SK-N-SH (cell line): ENCODE measurements at regions not wholly inside any gene's neighbourhood (a gene's known extent, or its start where the extent isn't known, plus 50 kb on each side); places are given as distances from the start of the nearest gene placed in this dataset.

ENCODE experiments used
- CTCF ChIA-PET: fragments of 300-600, 350-600 bp; formaldehyde crosslinking; extraction: SDS; loops from one replicate; lab custom pipeline; 2021; lab: Yijun Ruan, JAX
- POLR2A ChIA-PET: fragments of 350-600 bp; sonication (Branson Sonifier 250); formaldehyde crosslinking; extraction: SDS; loops from one replicate; lab custom pipeline; 2020; ENCODE audit warnings: antibody characterized with exemption, inconsistent platforms; lab: Yijun Ruan, JAX
- DNase-seq: peaks from one replicate; pipeline ENCODE4 v3.0.0; 2012
- H2AFZ ChIP-seq: fragments of 200-600 bp; sonication (generic); 2 replicates; pipeline ENCODE4 v1.8.1; 2016; ENCODE audit warnings: antibody characterized with exemption, mild to moderate bottlenecking, low read depth
- H3F3A ChIP-seq: fragments of 200-600 bp; sonication (generic); replicated peaks from 2 replicates; pipeline ENCODE3; 2016; ENCODE audit warnings: antibody characterized with exemption, mild to moderate bottlenecking; ENCODE audit not compliant: insufficient read depth
- H3K27ac ChIP-seq, 2 experiments: fragments of 200-500 bp in 1 of 2; fragments of 200-600 bp in 1 of 2; sonication (Bioruptor generic) in 1 of 2; sonication (generic), shearing (Covaris generic) in 1 of 2; 2 replicates each; pipeline versions ENCODE4 v1.5.1 to v1.6.1; 2014 to 2016; ENCODE audit warnings: low read depth in 2 of 2, inconsistent platforms in 1 of 2, low read length in 1 of 2, mild to moderate bottlenecking in 1 of 2, mixed read lengths in 1 of 2
- H3K27me3 ChIP-seq: fragments of 200-600 bp; sonication (generic), shearing (Covaris generic); 2 replicates; pipeline ENCODE4 v1.6.1; 2016; ENCODE audit warnings: mixed run types; ENCODE audit not compliant: insufficient read depth
- H3K36me3 ChIP-seq, 2 experiments: fragments of 200-500 bp in 1 of 2; fragments of 200-600 bp in 1 of 2; sonication (Bioruptor generic) in 1 of 2; sonication (generic) in 1 of 2; replicated peaks in 1 of 2; 2 replicates each; pipeline versions ENCODE3 to v1.5.1; 2014 to 2016; ENCODE audit warnings: low read length in 1 of 2, mild to moderate bottlenecking in 1 of 2; ENCODE audit not compliant: insufficient read depth in 2 of 2, control insufficient read depth in 1 of 2
- H3K4me1 ChIP-seq, 2 experiments: fragments of 200-500 bp in 1 of 2; fragments of 200-600 bp in 1 of 2; sonication (Bioruptor generic) in 1 of 2; sonication (generic), shearing (Covaris generic) in 1 of 2; 2 replicates each; pipeline versions ENCODE4 v1.5.1 to v1.6.1; 2014 to 2016; ENCODE audit warnings: low read depth in 1 of 2, low read length in 1 of 2, mixed run types in 1 of 2; ENCODE audit not compliant: insufficient read depth in 2 of 2, control insufficient read depth in 1 of 2
- H3K4me2 ChIP-seq: fragments of 200-600 bp; sonication (generic), shearing (Covaris generic); 2 replicates; pipeline ENCODE4 v1.6.1; 2017; ENCODE audit warnings: mixed run types
- H3K4me3 ChIP-seq, 2 experiments: fragments of 200-500 bp in 1 of 2; fragments of 200-600 bp in 1 of 2; sonication (Bioruptor generic) in 1 of 2; sonication (generic), shearing (Covaris generic) in 1 of 2; 2 replicates each; pipeline versions ENCODE4 v1.5.1 to v1.8.1; 2014 to 2016; ENCODE audit warnings: low read depth in 2 of 2, inconsistent platforms in 1 of 2, low read length in 1 of 2, mild to moderate bottlenecking in 1 of 2, mixed read lengths in 1 of 2, moderate library complexity in 1 of 2
- H3K79me2 ChIP-seq: fragments of 200-600 bp; sonication (generic); 2 replicates; pipeline ENCODE4 v1.8.1; 2017; ENCODE audit warnings: mild to moderate bottlenecking; ENCODE audit not compliant: insufficient read depth
- H3K9ac ChIP-seq: fragments of 200-600 bp; sonication (generic); 2 replicates; pipeline ENCODE4 v1.6.1; 2017; ENCODE audit warnings: mixed run types
- H3K9me2 ChIP-seq: fragments of 200-600 bp; sonication (generic); 2 replicates; pipeline ENCODE4 v1.6.1; 2017; ENCODE audit warnings: mixed run types
- H3K9me3 ChIP-seq: fragments of 200-600 bp; sonication (generic); 2 replicates; pipeline ENCODE4 v1.6.1; 2017; ENCODE audit warnings: mixed run types, mild to moderate bottlenecking, moderate library complexity
- H4K20me1 ChIP-seq: fragments of 200-600 bp; sonication (generic); 2 replicates; pipeline ENCODE4 v1.6.1; 2017; ENCODE audit warnings: mild to moderate bottlenecking, mixed run types; ENCODE audit not compliant: insufficient read depth
- CHD2 ChIP-seq: fragments of 150-350 bp; IDR thresholded peaks from 2 replicates; pipeline ENCODE4 v1.6.1; 2018; ENCODE audit warnings: low read length; ENCODE audit not compliant: partially characterized antibody
- EZH2phosphoT487 ChIP-seq: fragments of 200-600 bp; sonication (generic); IDR thresholded peaks from 2 replicates; pipeline ENCODE4 v1.6.1; 2017; ENCODE audit warnings: low read depth, mixed run types, mild to moderate bottlenecking, antibody characterized with exemption, moderate library complexity, borderline replicate concordance
- FOXM1 ChIP-seq: IDR thresholded peaks from 2 replicates; pipeline ENCODE4 v1.4.0; 2012; ENCODE audit warnings: low read depth, mild to moderate bottlenecking
- MXI1 ChIP-seq: IDR thresholded peaks from 2 replicates; pipeline ENCODE4 v1.6.1; 2012; ENCODE audit warnings: mild to moderate bottlenecking, low read depth, low read length, improper control_type of control experiment
- POLR2AphosphoS5 ChIP-seq: IDR thresholded peaks from 2 replicates; pipeline ENCODE4 v1.6.1; 2012; ENCODE audit warnings: low read depth, low read length
- RAD21 ChIP-seq: IDR thresholded peaks from 2 replicates; pipeline ENCODE4 v1.6.1; 2012; ENCODE audit warnings: mild to moderate bottlenecking, low read length
- RCOR1 ChIP-seq: fragments of 150-350 bp; IDR thresholded peaks from 2 replicates; pipeline ENCODE4 v1.6.1; 2017; ENCODE audit warnings: antibody characterized with exemption, low read length
- RFX5 ChIP-seq: IDR thresholded peaks from 2 replicates; pipeline ENCODE4 v1.6.1; 2012; ENCODE audit warnings: mild to moderate bottlenecking, improper control_type of control experiment, low read length
- SIN3A ChIP-seq: IDR thresholded peaks from 2 replicates; pipeline ENCODE4 v1.6.1; 2012; ENCODE audit warnings: low read depth, mild to moderate bottlenecking, low read length, moderate library complexity, borderline replicate concordance
- TCF12 ChIP-seq: IDR thresholded peaks from 2 replicates; pipeline ENCODE4 v1.4.0; 2012
- WGBS: methylation state at CpG from one replicate; pipeline ENCODE4 v1.1.6; 2017; ENCODE audit warnings: low lambda C conversion rate; 5-methylcytosine and 5-hydroxymethylcytosine counted together
- TF ChIP-seq, protein P1 (sequence below): IDR thresholded peaks from 2 replicates; pipeline ENCODE4 v1.4.0; 2012; ENCODE audit warnings: low read depth, borderline replicate concordance
- TF ChIP-seq, protein P2 (sequence below): fragments of 200-600 bp; sonication (generic); IDR thresholded peaks from 2 replicates; pipeline ENCODE4 v1.6.1; 2017; ENCODE audit warnings: antibody characterized with exemption, mild to moderate bottlenecking, moderate library complexity

DNA sequence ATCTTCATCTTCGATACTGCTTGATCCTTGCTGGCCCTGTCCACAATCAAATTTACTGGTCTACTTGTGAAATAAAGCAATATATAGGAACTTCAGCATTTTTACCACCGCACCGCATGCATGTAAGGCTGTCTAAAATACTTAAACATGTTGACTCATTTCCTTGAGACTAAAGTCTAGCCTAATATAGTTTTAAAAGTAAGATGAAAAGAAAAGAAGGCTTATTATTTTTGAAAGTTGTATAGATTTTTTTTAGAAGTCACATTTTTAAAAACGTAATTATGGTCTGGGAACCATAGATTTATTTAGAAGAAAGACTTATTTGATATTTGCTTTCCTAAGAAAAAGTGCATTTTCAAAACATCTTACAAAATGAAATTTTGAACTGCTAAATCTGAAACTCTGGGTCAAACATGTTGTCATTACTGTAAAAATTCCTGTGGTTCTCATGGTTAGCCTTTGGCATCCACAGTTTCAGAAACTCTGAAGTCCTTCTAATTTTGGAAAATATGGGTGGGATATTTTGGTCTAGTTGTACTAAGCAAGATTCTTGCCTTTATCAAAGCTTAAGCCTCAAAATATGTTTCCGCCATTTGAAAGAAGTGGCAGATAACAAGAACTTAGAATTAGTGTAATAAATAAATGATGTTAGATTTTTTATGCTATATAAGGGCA, 423.5 kb upstream of the CTSO start:
- TF ChIP-seq FOXM1 = no peak
- TF ChIP-seq CHD2 = no peak
- no peak for TF ChIP-seq MXI1
- no peak for TF ChIP-seq EZH2phosphoT487
- TF ChIP-seq, protein P1, sequence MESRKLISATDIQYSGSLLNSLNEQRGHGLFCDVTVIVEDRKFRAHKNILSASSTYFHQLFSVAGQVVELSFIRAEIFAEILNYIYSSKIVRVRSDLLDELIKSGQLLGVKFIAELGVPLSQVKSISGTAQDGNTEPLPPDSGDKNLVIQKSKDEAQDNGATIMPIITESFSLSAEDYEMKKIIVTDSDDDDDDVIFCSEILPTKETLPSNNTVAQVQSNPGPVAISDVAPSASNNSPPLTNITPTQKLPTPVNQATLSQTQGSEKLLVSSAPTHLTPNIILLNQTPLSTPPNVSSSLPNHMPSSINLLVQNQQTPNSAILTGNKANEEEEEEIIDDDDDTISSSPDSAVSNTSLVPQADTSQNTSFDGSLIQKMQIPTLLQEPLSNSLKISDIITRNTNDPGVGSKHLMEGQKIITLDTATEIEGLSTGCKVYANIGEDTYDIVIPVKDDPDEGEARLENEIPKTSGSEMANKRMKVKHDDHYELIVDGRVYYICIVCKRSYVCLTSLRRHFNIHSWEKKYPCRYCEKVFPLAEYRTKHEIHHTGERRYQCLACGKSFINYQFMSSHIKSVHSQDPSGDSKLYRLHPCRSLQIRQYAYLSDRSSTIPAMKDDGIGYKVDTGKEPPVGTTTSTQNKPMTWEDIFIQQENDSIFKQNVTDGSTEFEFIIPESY = no peak
- TF ChIP-seq RFX5 = no peak
- TF ChIP-seq, protein P2, sequence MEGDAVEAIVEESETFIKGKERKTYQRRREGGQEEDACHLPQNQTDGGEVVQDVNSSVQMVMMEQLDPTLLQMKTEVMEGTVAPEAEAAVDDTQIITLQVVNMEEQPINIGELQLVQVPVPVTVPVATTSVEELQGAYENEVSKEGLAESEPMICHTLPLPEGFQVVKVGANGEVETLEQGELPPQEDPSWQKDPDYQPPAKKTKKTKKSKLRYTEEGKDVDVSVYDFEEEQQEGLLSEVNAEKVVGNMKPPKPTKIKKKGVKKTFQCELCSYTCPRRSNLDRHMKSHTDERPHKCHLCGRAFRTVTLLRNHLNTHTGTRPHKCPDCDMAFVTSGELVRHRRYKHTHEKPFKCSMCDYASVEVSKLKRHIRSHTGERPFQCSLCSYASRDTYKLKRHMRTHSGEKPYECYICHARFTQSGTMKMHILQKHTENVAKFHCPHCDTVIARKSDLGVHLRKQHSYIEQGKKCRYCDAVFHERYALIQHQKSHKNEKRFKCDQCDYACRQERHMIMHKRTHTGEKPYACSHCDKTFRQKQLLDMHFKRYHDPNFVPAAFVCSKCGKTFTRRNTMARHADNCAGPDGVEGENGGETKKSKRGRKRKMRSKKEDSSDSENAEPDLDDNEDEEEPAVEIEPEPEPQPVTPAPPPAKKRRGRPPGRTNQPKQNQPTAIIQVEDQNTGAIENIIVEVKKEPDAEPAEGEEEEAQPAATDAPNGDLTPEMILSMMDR = no peak
- POLR2A ChIA-PET = no interaction called here
- WGBS = 34% methylated on average over 5 of the region's 5 CpGs
- no peaks in the 10 kb centered on the region for H3K4me1 ChIP-seq
- H3K4me2 ChIP-seq = no peak overlapping the region
- H3K9ac ChIP-seq = no peak overlapping the region
- no peak overlapping the region for H3K4me3 ChIP-seq
- no peaks in the 10 kb centered on the region for H3K9me3 ChIP-seq
- DNase-seq = no peak
- H3K79me2 ChIP-seq = no peaks in the 10 kb centered on the region
- peaks cover 0 to 3% of the 10 kb centered on the region in 2 experiments for H3K36me3 ChIP-seq
- H3K9me2 ChIP-seq = no peaks in the 10 kb centered on the region
- peaks cover 12% of the 10 kb centered on the region for H3F3A ChIP-seq
- H2AFZ ChIP-seq = peak overlapping the region; percentile 2; the same call in 1 of the 2 replicates
- CTCF ChIA-PET = interaction anchor here (1.0 kb wide), 1 partner anchor 973 kb away, joined by 3 read pairs; no protein-coding TSS in a partner anchor
- H3K27ac ChIP-seq = peak overlapping the region in 1 of 2 experiments; percentile 8; a peak in 1 of 4 replicates
- H4K20me1 ChIP-seq = no peaks in the 10 kb centered on the region
- no peaks in the 10 kb centered on the region for H3K27me3 ChIP-seq

DNA sequence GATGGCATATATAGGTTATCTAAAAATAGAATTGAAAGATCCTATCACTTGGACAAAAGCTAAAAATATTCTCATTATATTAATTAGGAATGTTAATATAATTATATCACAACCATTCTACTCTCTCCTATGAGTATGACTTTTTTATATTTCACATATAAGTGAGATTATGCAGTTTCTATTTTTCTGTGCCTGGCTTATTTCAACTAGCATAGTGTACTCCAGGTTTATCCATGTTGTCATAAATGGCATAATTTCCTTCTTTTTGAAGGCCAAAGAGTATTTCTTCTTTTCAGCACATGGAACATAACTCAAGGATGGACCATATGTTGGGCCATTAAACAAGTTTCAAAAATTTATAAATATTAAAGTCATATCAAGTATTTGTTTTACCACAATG, 421.2 kb upstream of the CTSO start:
- Histone ChIP-seq H3K4me2 (no peak overlapping the region), H3K27me3 (no peaks in the 10 kb centered on the region), H3K9me3 (no peaks in the 10 kb centered on the region), H3K4me3 (no peak overlapping the region), H3K27ac (no peak overlapping the region), H4K20me1 (no peaks in the 10 kb centered on the region), H2AFZ (no peak overlapping the region), H3K79me2 (no peaks in the 10 kb centered on the region), H3K36me3 (peaks cover 0 to 3% of the 10 kb centered on the region in 2 experiments), H3K9ac (no peak overlapping the region), H3K9me2 (no peaks in the 10 kb centered on the region), H3K4me1 (no peaks in the 10 kb centered on the region), H3F3A (peaks cover 10% of the 10 kb centered on the region)
- ChIA-PET POLR2A (no interaction called here), CTCF (no interaction called here)
- TF ChIP-seq SIN3A = no peak
- no peak for TF ChIP-seq TCF12
- no peak for TF ChIP-seq POLR2AphosphoS5
- no peak for TF ChIP-seq RCOR1
- TF ChIP-seq FOXM1 = no peak
- no peak for TF ChIP-seq RAD21
- no peak for DNase-seq
